COLO829 (cell line): ENCODE measurements at regions not wholly inside any gene's neighbourhood (a gene's known extent, or its start where the extent isn't known, plus 50 kb on each side); places are given as distances from the start of the nearest gene placed in this dataset.

Experiments used
- DNase-seq: peaks from one replicate; pipeline ENCODE4 v3.0.0; 2012; ENCODE audit warnings: low spot score

DNA sequence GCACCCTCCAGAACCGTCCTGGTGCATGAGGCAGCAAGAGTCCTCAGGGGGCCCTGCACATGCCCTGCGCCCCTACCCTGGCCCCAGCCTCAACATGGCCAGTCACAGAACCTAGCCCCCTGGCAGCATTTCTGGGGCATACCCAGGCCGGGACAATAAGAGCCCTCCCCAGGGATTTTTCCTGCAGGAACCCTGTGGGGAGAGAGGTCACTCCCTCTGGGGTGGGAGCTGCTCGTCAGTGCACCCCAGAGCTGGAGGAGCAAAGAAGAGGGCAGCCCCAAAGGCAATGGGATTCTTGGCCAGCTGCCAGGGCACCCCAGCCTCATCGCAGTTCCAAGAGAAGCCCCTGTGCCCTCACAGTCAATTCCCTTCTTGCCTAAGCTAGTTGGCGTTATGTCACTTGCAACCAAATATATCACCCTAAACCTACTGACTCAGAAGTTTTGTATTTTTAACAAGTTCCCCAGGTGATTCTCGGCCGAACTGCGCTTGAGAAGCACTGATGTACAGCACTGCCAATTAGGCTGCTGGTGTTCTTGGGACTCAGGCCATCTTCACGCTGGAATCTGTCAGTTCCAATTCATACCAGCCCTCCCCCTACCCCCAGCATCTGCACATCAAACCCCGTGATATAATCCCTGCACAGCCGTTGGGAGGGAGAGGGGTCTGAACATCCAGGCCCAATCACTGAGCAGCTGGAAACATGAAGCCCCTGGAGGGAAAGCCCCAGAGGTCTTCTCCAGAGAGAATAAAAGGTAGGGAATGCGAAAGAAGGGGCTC, 87.5 kb upstream of the PRR20G start:
- DNase-seq: no peak

DNA sequence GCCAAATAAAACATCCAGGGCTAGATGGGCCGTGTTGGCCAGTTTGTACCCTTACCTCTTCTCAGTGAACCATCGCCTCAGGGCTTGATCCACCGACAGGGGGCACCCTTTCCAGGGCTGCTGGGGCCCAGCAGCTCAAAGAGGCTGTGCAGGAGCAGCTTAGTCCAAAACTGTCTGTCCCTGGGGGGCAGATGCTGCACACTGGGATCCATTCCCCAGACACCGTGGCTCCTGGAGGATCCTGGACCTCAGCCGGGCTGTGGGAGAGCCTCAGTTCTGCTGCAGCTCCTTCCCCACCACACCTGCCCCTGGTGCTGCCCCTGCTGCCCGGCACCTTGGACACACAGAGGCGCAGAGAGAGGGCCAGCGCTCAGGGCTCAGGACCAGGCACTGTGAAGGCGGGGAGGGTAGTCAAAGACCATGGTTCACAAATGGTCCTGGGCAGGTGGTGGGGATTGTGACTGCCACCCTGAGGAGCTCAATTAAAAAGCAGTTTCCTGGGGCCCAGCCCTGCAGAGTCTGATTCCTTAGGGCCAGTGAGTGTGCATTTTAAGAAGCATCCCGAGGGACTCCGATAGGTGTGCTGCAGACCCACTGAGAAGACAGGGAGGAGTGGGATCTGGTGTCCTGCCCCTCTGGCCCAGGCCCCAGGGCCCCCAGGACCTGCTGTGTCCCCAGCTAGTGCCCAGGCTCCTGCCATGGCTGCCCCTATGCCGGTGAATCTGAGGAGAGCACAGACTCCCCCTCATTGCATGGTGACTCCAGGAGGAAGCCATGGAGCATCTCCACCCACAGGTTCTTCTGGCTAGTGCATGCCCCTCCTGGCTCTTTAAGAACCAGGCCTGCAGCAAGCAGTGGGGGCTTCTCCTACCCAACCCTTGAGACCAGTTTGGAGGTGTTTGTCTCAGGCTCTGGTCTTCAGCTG, 86.5 kb upstream of the PRR20G start:
- DNase-seq: no peak

DNA sequence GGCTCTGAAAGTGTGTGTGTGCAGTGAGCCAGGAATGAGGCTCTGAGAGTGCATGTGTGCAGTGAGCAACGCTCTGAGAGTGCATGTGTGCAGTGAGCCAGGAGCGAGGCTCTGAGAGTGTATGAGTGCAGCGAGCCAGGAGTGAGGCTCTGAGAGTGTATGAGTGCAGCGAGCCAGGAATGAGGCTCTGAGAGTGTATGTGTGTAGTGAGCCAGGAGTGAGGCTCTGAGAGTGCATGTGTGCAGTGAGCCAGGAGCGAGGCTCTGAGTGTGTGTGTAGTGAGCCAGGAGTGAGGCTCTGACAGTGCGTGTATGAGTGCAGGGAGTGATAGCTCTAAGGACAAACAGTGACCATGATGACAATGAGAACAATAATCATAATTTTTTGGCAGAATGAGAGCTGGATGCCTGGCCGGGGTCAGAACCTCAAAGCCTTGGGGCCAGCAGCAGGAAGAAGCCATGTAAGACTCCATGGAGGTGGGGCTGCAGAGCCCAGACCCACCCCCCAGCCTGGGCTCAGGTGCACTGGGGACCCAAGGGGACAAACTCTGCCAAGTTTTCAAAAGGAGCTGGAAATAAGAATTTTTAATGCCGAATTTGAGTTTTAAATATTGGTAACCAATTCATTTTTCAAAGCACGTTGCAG, 85.7 kb upstream of the PRR20G start:
- no peak for DNase-seq

DNA sequence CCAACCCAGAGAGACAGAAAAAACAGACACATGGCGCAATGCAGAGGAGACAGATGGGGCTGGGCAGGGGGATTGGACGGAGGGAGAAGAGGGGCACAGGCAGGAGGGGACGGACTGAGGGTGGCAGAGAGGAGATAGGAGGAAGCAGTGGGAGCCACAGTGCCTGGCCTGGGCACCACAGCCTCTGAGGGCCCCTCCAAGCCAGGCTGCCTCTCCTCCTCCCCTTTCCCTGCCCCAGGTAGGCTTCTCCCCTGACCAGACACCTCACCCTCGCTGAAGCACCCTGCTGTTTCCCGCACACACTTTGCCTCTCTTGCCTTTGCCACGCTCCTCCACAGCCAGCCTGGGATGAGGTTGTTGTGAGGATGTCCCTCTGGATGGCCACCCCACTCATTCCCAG, 84.0 kb upstream of the PRR20G start:
- DNase-seq: no peak

DNA sequence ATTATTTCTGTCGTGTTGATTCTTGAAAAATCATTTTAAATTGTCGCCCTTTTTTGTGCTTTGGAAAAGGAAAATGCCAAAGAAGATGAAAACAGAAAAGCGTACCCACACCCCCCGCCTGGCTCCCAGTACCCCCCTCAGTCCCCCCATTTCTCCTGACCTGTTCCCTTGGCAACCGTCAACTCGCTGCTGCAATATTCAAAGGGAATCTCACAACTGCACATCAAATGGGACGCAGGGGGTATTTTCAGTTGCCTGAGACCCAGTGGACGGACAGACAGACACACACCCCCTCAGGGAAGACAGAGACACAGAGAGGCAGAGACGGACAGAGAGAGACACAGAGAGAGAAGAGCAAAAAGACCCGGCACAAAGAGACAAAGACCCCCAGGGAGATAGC, 83.5 kb upstream of the PRR20G start:
- no peak for DNase-seq

DNA sequence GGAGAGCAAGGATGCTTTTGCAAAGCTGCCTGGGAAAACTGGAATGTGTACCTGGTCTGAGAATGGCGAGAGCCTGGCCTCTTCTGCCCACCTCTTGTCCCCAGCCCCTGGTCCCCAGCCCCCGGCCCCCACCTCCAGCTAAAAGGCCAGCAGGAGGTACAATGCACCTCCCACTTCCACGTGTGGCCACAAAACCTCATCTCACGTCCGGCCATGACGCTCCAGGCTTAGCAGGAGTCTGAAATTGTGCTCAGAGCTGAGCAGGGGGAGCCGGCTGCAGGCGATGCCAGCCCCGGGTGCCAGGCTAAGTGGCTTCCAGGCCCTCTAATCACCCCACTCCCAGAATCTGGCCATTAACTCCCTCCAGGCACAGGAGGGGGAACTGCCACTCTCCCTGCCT, 83.1 kb upstream of the PRR20G start:
- DNase-seq: no peak

DNA sequence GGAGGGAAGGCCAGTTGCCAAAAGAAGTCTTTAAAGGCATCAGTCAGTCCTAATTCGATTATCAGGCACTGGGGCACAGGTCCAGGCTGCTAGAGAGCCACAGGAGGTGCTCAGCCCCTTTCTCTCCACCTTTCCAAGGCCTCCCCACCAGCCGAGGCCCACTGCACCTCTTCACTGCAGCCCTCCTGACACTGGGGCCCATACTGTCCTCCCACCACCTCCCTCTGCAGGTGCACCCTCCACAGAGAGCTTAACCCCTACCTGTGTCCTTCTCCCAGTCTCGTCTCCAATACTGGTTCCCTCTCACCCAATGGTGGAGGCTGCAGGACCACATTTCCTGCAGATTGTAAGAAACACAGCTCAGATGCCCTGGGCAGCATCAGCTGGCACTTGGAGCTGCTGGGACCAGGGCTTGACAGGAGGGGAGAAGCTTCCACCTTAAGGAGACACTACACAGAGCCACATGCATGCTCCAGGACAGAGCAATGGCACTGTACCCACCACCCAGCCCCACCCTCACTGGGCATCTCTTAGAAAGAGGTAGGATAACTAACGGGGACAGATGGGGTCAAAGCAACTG, 81.6 kb upstream of the PRR20G start:
- DNase-seq: no peak

DNA sequence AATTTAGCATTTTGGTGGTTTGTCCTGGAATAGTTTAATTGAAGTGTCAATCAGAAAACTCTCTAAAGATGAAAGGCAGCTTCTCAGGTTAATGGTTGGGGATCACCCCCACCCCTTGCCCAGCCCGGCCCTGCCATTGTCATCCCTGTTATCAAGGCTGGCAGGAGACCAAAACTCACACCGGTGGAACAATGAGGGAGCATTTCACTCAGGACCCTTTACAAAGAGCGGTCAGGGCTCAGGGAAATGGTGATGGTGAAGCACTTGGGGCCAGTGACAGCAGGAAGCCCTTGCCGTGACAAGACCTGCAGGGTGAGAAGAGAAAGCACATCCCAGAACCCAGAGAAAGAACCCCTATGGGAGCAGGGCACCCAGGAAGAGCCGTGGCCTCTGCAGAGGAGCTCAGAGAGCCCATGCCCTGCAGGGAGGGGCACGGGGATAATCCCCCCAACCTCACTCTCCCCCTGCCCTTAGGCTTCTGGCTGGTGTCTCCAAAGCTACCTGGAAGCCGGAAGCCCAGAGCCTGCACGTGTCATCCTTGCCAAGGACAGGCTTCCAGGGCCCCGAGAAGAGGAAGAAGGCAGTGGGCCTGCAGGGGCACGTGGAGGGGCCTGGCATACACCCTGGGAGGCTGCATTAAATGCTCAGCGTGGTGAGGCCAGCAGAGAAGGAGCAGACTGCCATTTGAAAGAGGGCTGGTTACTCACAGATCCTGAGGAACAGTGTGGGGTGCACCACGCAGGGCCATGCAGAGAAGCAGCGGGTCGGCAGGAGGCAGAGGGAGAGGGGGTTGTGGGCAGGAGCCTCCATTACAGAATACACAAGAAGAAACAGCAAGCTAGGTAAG, 80.6 kb upstream of the PRR20G start:
- no peak for DNase-seq

DNA sequence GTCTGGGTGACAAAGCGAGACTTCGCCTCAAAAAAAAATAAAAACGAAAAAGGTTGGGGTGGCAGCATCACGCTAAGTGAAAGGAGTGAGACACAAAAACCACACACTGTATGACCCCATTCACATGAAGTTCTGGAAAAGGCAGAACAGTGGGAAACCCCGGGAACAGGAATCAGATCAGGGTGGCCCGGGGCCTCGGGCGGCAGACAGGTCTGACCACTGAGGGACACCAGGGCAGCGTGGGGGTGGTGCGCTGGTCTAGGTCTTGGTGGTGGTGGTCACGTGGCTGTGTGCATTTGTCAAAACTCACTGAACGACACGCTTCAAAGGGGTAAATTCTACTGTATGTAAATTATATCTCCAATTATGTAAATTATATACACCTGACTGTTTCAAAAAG, 79.7 kb upstream of the PRR20G start:
- DNase-seq: no peak

DNA sequence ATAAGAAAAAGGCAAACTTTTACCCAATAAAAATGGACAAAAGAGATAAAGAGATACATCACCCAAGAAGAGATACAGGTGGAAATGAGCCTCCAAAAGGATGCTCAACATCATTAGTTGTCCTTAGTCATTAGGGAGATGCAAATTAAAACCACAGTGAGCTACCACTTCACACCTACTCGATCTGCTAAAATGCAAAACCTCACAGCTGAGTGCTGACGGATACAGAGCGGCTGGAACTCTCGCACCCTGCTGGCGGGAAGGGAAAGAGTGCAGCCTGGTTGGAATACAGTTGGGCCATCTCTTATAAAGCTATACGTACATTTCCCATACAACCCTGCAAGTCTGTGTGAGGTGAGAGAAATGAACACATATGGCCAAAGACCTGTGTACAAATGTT, 78.5 kb upstream of the PRR20G start:
- DNase-seq: no peak

DNA sequence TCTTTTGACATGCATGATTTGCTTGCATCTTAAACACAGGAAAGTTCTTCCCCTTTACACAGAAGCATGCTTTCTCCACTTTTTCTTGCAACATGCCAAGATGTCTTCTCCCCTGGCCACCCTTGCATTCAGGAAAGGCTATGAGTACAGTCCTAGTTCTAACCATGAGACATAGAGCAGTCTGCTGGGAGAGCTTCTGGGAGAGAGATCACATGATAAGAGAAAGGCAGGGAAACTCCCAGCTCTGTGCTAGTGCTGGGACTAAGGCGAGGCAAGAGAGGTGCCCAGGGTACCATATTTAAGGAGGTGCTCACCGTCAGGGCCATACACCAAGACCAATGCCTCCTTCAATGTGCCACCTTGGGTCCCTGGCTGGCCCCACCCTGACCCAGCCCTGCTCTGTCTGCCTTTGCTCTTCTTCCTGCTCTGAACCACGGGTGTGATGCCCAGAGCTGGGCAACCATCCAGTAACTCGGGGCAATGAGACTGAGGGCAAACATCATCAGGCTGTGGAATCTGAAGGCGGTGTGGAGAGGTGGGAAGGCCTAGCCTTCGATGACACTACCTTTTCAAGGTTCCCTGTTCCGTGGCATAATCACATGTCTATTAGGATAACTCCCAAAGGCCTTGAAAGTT, 77.4 kb upstream of the PRR20G start:
- DNase-seq: no peak

DNA sequence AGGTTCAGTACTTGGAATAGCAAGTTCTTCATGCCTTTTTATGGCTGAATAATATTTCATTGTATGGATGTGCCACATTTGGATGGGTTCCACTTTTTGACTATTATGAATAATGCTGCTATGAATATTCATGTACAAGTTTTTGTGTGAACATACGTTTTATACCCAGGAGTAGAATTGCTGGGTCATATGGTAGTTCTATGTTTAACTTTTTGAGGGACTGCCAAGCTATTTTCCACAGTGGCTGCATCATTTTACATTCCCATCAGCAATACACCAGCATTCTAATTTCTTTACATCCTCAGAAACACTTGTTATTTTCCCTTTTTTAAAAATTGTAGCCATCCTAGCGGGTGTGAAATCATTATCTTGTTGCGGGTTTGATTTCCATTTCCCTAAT, 76.0 kb upstream of the PRR20G start:
- DNase-seq: no peak

DNA sequence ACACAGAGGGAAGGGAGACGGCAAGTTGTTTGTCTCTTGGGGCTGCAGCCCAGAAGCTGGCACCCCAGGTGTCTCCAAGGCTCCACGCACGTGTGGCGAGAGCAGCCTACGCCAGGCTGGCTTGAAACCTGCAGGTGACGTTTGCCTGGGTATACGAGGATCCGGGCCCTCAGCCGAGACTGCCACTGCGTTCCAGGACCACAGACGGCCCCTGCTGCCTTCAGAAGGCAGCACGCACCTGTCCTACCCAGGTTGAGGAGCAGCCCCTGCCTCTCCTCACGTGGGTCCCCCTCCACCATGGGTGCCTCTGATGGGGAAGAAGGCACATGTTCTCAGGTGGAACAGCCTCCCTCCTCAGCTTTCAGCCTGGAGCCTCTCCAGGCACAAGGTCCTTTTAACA, 75.3 kb upstream of the PRR20G start:
- no peak for DNase-seq

DNA sequence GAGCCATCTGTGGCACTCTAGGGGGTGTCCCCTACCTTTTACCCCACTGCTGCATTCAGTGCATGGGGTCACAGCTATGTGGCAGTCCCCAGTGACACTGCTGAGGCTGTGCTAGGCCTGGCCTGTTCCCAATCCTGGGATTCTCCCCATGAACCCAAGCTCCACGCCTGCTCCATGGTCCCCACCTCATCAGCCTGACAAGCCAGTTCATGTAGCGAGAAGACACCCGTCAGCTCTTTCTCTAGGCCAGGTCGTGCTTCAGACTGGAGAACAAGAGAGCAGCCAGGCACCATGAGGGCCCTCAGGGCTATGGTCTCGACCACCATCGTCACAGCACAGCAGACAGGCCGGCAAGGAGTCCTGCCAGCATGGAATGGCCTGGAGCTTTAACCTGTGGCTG, 72.8 kb upstream of the PRR20G start:
- no peak for DNase-seq

DNA sequence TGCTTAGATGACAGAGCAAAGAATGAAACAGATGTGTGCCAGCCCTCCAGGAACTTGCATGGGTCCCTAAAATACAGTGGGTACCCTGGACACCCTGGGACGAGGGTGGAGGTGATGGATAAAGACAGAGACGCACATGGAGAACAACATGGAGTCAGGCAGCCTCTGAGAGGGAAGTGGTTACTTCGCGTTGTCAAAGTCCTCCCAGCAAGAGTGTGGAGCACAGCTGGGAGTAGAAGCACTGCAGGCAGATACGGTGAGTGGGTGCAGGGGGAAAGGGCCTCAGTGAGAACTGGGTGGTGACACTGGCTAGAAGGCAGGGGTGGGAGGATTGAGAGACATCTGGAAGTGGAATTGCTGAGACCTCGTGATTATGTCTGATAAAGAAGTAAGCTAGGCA, 70.8 kb upstream of the PRR20G start:
- DNase-seq: no peak

DNA sequence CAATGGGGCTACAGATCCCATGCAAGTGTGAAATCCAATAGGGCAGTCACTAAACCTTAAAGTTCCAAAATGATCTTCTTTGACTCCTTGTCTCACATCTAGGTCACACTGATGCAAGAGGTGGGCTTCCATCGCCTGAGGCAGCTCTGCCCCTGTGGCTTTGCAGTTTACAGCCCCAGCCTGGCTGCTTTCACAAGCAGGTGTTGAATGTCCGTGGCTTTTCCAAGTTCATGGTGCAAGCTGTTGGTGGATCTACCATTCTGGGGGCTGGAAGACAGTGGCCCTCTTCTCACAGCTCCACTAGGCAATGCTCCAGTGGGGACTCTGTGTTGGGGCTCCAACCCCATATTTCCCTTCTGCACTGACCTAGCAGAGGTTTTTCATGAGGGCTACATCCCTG, 68.5 kb upstream of the PRR20G start:
- DNase-seq: no peak

DNA sequence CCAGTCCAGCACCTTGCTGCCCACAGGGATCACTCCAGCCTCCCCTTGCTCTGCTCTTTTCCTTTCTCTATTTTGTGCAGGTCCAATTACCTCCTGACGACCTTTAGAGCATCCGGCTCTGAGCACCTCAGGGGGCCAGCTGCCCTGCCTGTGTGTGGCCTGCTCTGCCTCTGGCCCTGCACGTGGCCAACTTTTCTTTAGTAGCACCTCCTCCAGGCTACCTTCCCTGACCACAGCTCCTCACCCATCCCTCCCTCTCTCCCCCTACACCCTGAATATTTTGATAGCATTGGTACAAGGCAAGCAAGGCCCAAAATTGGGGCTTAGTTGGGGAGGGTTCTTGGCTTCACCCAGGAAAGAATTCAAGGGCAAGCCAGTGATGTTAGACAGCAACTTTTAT, 66.9 kb upstream of the PRR20G start:
- no peak for DNase-seq

DNA sequence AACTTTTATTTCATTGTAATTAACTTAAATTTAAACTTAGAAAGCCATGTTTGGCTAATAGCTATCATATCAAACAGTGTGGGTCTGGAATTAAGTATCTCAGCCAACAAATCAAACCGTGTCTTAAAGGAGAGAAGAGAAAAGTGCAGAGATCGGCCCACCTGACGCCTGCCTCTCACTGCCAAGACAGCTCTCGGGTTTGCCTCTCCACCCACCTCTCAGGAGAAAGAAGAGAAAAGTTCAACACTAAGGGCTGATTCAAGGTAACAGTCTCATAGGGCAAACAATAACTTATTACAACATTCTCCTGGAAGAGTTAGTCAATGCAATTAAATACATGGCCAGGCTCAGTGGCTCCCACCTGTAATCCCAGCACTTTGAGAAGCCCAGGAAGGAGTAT, 64.8 kb upstream of the PRR20G start:
- DNase-seq: no peak

DNA sequence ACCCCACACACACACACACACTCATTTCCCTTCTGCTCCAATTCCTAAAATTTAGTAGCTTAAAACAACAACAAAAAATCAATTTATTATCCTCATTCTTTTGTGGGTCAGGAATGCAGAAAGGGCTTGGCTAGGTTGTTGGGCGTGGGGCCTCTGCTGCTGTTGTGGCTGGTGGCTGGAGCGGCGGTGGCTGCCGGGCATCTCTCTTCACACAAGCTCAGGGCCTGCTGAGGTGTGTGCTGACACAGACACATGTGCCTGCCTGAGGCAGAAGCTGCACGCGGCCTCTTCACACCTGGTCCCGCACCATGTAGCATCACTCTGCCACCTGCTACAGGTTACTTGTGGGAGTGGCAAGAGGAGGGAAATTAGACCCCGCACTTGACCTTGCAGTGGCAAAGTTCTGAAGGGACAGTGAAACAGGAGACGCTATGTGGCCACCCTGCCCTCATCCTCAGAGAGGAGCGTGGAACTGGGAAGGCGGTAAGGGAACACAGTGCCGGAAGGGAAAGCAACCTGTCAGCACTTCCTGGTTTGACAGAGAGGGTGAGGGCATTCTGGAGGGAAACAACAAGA, 64.0 kb upstream of the PRR20G start:
- no peak for DNase-seq

DNA sequence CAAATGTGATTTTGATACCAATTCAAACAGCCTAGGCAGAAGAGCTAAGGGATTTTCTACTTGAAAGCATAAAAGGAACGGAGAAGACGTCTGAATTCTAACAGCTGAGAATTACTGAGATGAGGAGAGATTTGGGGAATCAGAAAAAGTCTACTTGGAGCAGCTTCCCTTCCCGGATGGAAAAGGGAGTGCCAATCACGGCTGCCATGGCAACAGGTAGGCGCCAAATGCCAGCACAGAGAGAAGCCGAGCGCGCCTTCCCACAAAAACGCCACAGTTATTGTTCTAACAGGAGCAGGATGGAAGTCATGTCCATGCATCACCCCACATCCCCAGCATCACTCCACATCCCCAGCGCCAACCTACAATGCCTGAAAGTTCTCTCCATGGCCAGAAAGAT, 63.5 kb upstream of the PRR20G start:
- no peak for DNase-seq
